ENCODE measurements at regions not wholly inside any gene's neighbourhood (a gene's known extent, or its start where the extent isn't known, plus 50 kb on each side); places are given as distances from the start of the nearest gene placed in this dataset.

DNA sequence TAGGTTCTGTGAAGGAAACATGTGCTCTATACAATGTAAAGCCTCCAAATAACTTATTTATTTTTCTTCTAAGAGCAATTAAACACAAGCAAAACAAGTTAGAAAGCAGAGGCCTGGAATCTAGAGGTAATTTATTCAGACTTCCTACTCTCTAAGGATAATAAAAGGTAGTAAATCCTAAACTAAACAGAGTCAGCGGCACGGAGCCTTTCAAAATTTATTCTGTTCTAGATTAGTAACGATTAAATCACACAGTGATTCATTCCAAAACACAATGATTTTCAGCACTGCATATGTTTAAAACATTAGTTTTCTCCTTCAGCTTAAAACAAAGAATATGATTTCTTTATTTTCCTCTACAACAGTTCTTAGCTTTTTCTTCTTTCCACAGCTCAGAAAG, 160.9 kb downstream of the FBXO15 start:
- no peaks in the 10 kb centered on the region for H3K4me1 Mint-ChIP-seq (ENCODE audit: unreplicated experiment)
- TF ChIP-seq, protein P1, sequence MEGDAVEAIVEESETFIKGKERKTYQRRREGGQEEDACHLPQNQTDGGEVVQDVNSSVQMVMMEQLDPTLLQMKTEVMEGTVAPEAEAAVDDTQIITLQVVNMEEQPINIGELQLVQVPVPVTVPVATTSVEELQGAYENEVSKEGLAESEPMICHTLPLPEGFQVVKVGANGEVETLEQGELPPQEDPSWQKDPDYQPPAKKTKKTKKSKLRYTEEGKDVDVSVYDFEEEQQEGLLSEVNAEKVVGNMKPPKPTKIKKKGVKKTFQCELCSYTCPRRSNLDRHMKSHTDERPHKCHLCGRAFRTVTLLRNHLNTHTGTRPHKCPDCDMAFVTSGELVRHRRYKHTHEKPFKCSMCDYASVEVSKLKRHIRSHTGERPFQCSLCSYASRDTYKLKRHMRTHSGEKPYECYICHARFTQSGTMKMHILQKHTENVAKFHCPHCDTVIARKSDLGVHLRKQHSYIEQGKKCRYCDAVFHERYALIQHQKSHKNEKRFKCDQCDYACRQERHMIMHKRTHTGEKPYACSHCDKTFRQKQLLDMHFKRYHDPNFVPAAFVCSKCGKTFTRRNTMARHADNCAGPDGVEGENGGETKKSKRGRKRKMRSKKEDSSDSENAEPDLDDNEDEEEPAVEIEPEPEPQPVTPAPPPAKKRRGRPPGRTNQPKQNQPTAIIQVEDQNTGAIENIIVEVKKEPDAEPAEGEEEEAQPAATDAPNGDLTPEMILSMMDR (conservative IDR thresholded peaks at IDR 0.05), result no peak
- no peak overlapping the region for H3K4me3 Mint-ChIP-seq
- H3K27ac Mint-ChIP-seq, result no peak overlapping the region
- no peaks in the 10 kb centered on the region for H3K27me3 Mint-ChIP-seq
- peaks cover 9% of the 10 kb centered on the region for H3K9me3 Mint-ChIP-seq
- no peak for DNase-seq (ENCODE audit: extremely low spot score, unreplicated experiment)
- no peaks in the 10 kb centered on the region for H3K36me3 Mint-ChIP-seq

GRCh38 chr18:73985855-73986625, 161.6 kb downstream of the FBXO15 start:
- Mint-ChIP-seq H3K27ac (no peak overlapping the region), H3K27me3 (no peaks in the 10 kb centered on the region), H3K4me3 (no peak overlapping the region), H3K36me3 (no peaks in the 10 kb centered on the region), H3K4me1 (ENCODE audit: unreplicated experiment) (no peaks in the 10 kb centered on the region), H3K9me3 (peaks cover 9% of the 10 kb centered on the region)
- no peak for DNase-seq (ENCODE audit: extremely low spot score, unreplicated experiment)
- TF ChIP-seq, protein P1 (conservative IDR thresholded peaks at IDR 0.05), result no peak

DNA sequence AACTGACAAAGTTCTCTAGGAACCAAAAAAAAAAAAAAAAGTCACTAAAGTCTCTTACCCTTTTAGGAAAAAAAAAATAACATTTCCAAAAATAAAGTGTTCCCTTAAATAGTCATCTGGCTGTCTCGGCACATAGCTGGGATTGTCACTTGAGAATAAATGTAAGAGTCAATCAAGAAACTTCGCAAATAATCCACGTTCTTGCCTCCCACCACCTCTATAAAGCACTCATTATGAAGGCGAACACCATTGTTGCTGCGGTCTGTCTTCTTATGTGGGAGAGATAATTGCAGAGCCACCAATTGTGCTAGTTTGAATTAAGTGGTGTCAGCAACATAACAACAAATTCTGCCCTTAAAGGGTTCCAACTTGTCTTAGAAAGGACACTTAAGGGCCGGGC, 163.7 kb downstream of the FBXO15 start:
- H3K36me3 Mint-ChIP-seq, result no peaks in the 10 kb centered on the region
- H3K9me3 Mint-ChIP-seq, result peaks cover 9% of the 10 kb centered on the region
- H3K4me1 Mint-ChIP-seq (ENCODE audit: unreplicated experiment), result peaks cover 5% of the 10 kb centered on the region

DNA sequence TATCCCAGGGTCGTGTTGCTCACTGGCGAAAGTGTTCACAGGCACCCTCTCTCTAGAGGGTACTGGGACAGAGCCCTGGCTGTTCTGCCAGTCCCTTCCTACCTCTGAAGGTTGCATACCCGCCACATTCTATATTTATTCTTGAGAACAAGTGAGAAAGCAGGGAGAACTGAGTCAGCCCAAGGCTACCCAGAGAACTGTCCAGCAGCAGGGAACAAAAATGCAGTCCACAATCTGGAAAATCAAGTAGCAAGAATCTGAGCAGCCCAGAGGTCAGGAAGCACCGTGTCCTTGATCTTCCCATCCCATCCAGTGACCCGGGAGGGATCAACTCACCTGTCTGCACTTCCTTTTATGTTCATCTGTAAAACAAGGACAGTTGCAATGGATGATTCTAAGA, 164.1 kb downstream of the FBXO15 start:
- H3K4me1 Mint-ChIP-seq (ENCODE audit: unreplicated experiment), result peaks cover 5% of the 10 kb centered on the region
- H3K36me3 Mint-ChIP-seq, result no peaks in the 10 kb centered on the region
- peaks cover 8% of the 10 kb centered on the region for H3K27me3 Mint-ChIP-seq
- DNase-seq (ENCODE audit: extremely low spot score, unreplicated experiment), result no peak
- TF ChIP-seq, protein P1 (conservative IDR thresholded peaks at IDR 0.05), result no peak
- no peak overlapping the region for H3K27ac Mint-ChIP-seq
- peaks cover 8% of the 10 kb centered on the region for H3K9me3 Mint-ChIP-seq
- no peak overlapping the region for H3K4me3 Mint-ChIP-seq

More for the DNA sequence above, 163.7 kb downstream of the FBXO15 start:
- TF ChIP-seq, protein P1 (conservative IDR thresholded peaks at IDR 0.05), result no peak
- Mint-ChIP-seq H3K27ac (no peak overlapping the region), H3K27me3 (peaks cover 8% of the 10 kb centered on the region), H3K4me3 (no peak overlapping the region)
- no peak for DNase-seq (ENCODE audit: extremely low spot score, unreplicated experiment)

- no peak overlapping the region for H3K4me3 Mint-ChIP-seq
- no peak for DNase-seq (ENCODE audit: extremely low spot score, unreplicated experiment)
- peaks cover 5% of the 10 kb centered on the region for H3K4me1 Mint-ChIP-seq (ENCODE audit: unreplicated experiment)
- TF ChIP-seq, protein P1 (conservative IDR thresholded peaks at IDR 0.05), result no peak
- H3K27ac Mint-ChIP-seq, result no peak overlapping the region
- H3K9me3 Mint-ChIP-seq, result no peaks in the 10 kb centered on the region
- no peaks in the 10 kb centered on the region for H3K36me3 Mint-ChIP-seq
- peaks cover 8% of the 10 kb centered on the region for H3K27me3 Mint-ChIP-seq
These were observed 165.8 kb downstream of the FBXO15 start for GRCh38 chr18:73981796-73982195.

All from type B pancreatic cell (in vitro differentiated cells).